ENCODE measurements at regions not wholly inside any gene's neighbourhood (a gene's known extent, or its start where the extent isn't known, plus 50 kb on each side); places are given as distances from the start of the nearest gene placed in this dataset.
A peak's percentile ranks its signal among the peaks of the same experiment; 100 is the strongest.

DNA sequence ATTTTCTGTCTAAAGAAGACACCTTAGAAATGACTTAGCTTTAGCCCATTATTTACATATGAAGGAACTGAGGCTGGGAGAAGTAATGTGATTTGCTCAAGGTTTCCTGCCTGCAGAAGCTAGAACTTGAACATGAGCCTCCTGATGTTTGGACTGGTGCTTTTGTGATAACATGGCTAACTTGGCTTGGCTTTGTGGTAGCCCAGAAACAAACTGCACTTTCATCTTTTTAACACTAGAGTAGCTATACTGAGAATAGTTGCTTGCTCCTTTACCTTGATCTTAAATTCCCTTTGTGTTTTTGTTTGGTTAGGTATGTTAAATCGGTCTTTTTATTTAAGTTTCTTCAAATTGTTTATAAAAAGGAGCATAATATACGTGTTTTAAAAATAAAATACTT lies 163.5 kb upstream of the MANEA start:
- no peaks in the 10 kb centered on the region for H3K36me3 ChIP-seq
- no peak for TF ChIP-seq CTCF (IDR thresholded peaks at IDR 0.05)
- TF ChIP-seq POLR2A (IDR thresholded peaks at IDR 0.05) = no peak
- no peaks in the 10 kb centered on the region for H3K27me3 ChIP-seq
- no peak for DNase-seq
- no peak overlapping the region for H3K4me3 ChIP-seq
- H3K4me1 ChIP-seq = no peaks in the 10 kb centered on the region
- no peak overlapping the region for H3K27ac ChIP-seq
- H3K9me3 ChIP-seq = no peaks in the 10 kb centered on the region

DNA sequence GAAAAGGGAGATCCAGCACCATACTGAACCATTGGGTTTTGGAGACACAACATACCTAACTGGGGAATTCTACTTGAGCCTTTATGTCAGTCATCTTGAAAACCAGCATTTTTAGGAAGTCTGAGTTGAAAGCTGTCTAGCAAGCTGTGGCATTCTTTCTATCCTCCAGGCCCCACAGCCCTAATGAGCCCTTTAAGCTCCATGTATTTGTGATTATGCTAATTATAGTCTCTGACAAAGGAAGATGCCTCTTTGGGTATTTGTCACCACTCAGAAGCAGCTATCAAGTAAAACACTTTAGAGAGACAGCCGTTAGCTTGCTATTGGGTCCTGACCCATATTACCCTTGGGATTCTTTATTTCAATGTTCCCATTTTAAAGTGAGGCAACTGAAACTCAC lies 159.5 kb upstream of the MANEA start:
- H3K36me3 ChIP-seq = no peaks in the 10 kb centered on the region
- no peaks in the 10 kb centered on the region for H3K4me1 ChIP-seq
- H3K27me3 ChIP-seq = no peaks in the 10 kb centered on the region
- TF ChIP-seq CTCF (IDR thresholded peaks at IDR 0.05) = no peak
- no peak for TF ChIP-seq POLR2A (IDR thresholded peaks at IDR 0.05)
- H3K4me3 ChIP-seq = no peak overlapping the region
- no peak overlapping the region for H3K27ac ChIP-seq
- peaks cover 0 to 5% (median 0%) of the 10 kb centered on the region in 4 donors for H3K9me3 ChIP-seq
- no peak for DNase-seq

- Histone ChIP-seq H3K9me3 (peaks cover 0 to 5% (median 0%) of the 10 kb centered on the region in 4 donors), H3K27me3 (no peaks in the 10 kb centered on the region), H3K36me3 (no peaks in the 10 kb centered on the region), H3K4me1 (no peaks in the 10 kb centered on the region), H3K27ac (no peak overlapping the region), H3K4me3 (no peak overlapping the region)
- no peak for DNase-seq
- TF ChIP-seq CTCF (IDR thresholded peaks at IDR 0.05) (no peak), POLR2A (IDR thresholded peaks at IDR 0.05) (no peak)
Measured at GRCh38 chr6:95420792-95421191, 156.5 kb upstream of the MANEA start.

- Histone ChIP-seq H3K27me3 (no peaks in the 10 kb centered on the region), H3K9me3 (peaks cover 0 to 5% (median 0%) of the 10 kb centered on the region in 4 donors), H3K27ac (no peak overlapping the region), H3K4me3 (no peak overlapping the region), H3K36me3 (no peaks in the 10 kb centered on the region), H3K4me1 (no peaks in the 10 kb centered on the region)
- TF ChIP-seq POLR2A (IDR thresholded peaks at IDR 0.05) (no peak), CTCF (IDR thresholded peaks at IDR 0.05) (no peak)
- DNase-seq = no peak
Measured at GRCh38 chr6:95423331-95423730, 154.0 kb upstream of the MANEA start.

DNA sequence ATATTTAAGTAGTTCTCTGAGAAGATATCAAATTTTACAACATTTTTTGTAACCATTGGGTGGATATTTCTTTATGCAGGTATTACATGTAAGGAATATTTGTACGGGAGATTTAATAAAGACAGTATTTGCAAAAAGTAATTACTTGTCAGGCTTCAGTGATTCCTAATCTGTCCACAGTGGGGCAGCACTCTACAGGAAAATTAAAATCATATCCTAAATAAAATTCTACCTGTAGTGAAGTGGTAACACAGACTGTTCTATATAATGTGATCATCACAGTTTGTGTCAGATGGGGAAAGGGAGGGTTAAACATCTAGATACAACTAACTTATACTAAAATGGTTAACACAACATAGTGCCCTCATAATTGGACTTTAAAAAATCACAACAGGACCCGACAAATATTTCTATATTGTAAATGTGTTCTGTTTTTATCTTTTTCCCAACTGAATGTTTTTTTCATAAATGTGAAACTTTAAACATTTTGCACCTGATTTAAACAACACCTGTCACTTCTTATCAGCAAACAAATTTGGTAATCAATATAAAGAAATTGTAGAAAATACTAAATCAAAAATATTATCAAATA lies 145.6 kb upstream of the MANEA start:
- H3K36me3 ChIP-seq = no peaks in the 10 kb centered on the region
- TF ChIP-seq CTCF (IDR thresholded peaks at IDR 0.05) (peak in 5 of 6 experiments; percentile 6 to 72 (median 69)), POLR2A (IDR thresholded peaks at IDR 0.05) (no peak)
- peak in 1 of 3 donors; percentile 58 for DNase-seq
- H3K4me1 ChIP-seq = no peaks in the 10 kb centered on the region
- H3K27ac ChIP-seq = no peak overlapping the region
- no peaks in the 10 kb centered on the region for H3K27me3 ChIP-seq
- H3K9me3 ChIP-seq = no peaks in the 10 kb centered on the region
- H3K4me3 ChIP-seq = no peak overlapping the region

GRCh38 chr6:95439741-95440140 lies 137.6 kb upstream of the MANEA start:
- H3K36me3 ChIP-seq = no peaks in the 10 kb centered on the region
- H3K27ac ChIP-seq = no peak overlapping the region
- no peak for TF ChIP-seq POLR2A (IDR thresholded peaks at IDR 0.05)
- TF ChIP-seq CTCF (IDR thresholded peaks at IDR 0.05) = no peak
- H3K4me1 ChIP-seq = no peaks in the 10 kb centered on the region
- DNase-seq = no peak
- no peaks in the 10 kb centered on the region for H3K27me3 ChIP-seq
- no peak overlapping the region for H3K4me3 ChIP-seq
- no peaks in the 10 kb centered on the region for H3K9me3 ChIP-seq
